ENCODE measurements at regions not wholly inside any gene's neighbourhood (a gene's known extent, or its start where the extent isn't known, plus 50 kb on each side); places are given as distances from the start of the nearest gene placed in this dataset.

GRCh38 chr7:81534996-81535395, 234.9 kb downstream of the HGF start (continued):
- TF ChIP-seq E2F1 (CRISPR knock-in tag; IDR thresholded peaks at IDR 0.05) (no peak), ETV6 (CRISPR knock-in tag; IDR thresholded peaks at IDR 0.05) (no peak), MLX (CRISPR knock-in tag; IDR thresholded peaks at IDR 0.05) (no peak), SMAD3 (CRISPR knock-in tag; IDR thresholded peaks at IDR 0.05; ENCODE audit: borderline replicate concordance) (no peak)

- no peak for DNase-seq (ENCODE audit: low spot score)
- ChIA-PET POLR2A (no interaction called here), CTCF (no interaction called here)
- TF ChIP-seq PREB (CRISPR knock-in tag; IDR thresholded peaks at IDR 0.05; ENCODE audit: borderline replicate concordance) (no peak), FOXP4 (CRISPR knock-in tag; IDR thresholded peaks at IDR 0.05) (no peak), OVOL2 (CRISPR knock-in tag; IDR thresholded peaks at IDR 0.05; ENCODE audit: borderline replicate concordance) (no peak)
- Mint-ChIP-seq H3K9me3 (0 out of 2 replicates have a peak, but pooled peaks cover 3% of the 10 kb centered on the region), H3K27ac (no peak overlapping the region), H3K4me1 (peaks cover 8% of the 10 kb centered on the region), H3K4me3 (no peak overlapping the region), H3K36me3 (no peaks in the 10 kb centered on the region), H3K27me3 (ENCODE audit: low read depth) (no peaks in the 10 kb centered on the region)
- no peak for ATAC-seq
These were observed 235.4 kb downstream of the HGF start for GRCh38 chr7:81534446-81534845.

GRCh38 chr7:81533931-81534330, 235.9 kb downstream of the HGF start:
- no peak for ATAC-seq
- Mint-ChIP-seq H3K9me3 (0 out of 2 replicates have a peak, but pooled peaks cover 3% of the 10 kb centered on the region), H3K4me3 (no peak overlapping the region), H3K27ac (no peak overlapping the region), H3K4me1 (peaks cover 8% of the 10 kb centered on the region), H3K27me3 (ENCODE audit: low read depth) (no peaks in the 10 kb centered on the region), H3K36me3 (no peaks in the 10 kb centered on the region)
- TF ChIP-seq NFATC4 (CRISPR knock-in tag; IDR thresholded peaks at IDR 0.05), result no peak
- TF ChIP-seq CREB1 (CRISPR knock-in tag; IDR thresholded peaks at IDR 0.05), result no peak
- no peak for TF ChIP-seq ZNF138 (CRISPR knock-in tag; conservative IDR thresholded peaks at IDR 0.05)
- no peak for TF ChIP-seq SMAD3 (CRISPR knock-in tag; IDR thresholded peaks at IDR 0.05; ENCODE audit: borderline replicate concordance)
- TF ChIP-seq SP1 (CRISPR knock-in tag; conservative IDR thresholded peaks at IDR 0.05), result no peak
- no peak for TF ChIP-seq RELA (CRISPR knock-in tag; IDR thresholded peaks at IDR 0.05; ENCODE audit: borderline replicate concordance)
- ChIA-PET CTCF (no interaction called here), POLR2A (no interaction called here)
- DNase-seq (ENCODE audit: low spot score), result no peak

- ChIA-PET CTCF (no interaction called here), POLR2A (no interaction called here)
- ATAC-seq (no peak), DNase-seq (ENCODE audit: low spot score) (no peak)
- Mint-ChIP-seq H3K27ac (no peak overlapping the region), H3K36me3 (no peaks in the 10 kb centered on the region), H3K4me3 (no peak overlapping the region), H3K9me3 (0 out of 2 replicates have a peak, but pooled peaks cover 3% of the 10 kb centered on the region), H3K27me3 (ENCODE audit: low read depth) (no peaks in the 10 kb centered on the region), H3K4me1 (peaks cover 8% of the 10 kb centered on the region)
- TF ChIP-seq ZNF671 (CRISPR knock-in tag; IDR thresholded peaks at IDR 0.05), result no peak
- no peak for TF ChIP-seq ERG (CRISPR knock-in tag; IDR thresholded peaks at IDR 0.05)
- no peak for TF ChIP-seq PRRX2 (CRISPR knock-in tag; IDR thresholded peaks at IDR 0.05)
- no peak for TF ChIP-seq ATF2 (CRISPR knock-in tag; IDR thresholded peaks at IDR 0.05; ENCODE audit: borderline replicate concordance, low read depth)
- TF ChIP-seq ZNF425 (CRISPR knock-in tag; conservative IDR thresholded peaks at IDR 0.05), result no peak
- no peak for TF ChIP-seq ZBTB43 (CRISPR knock-in tag; IDR thresholded peaks at IDR 0.05)
These were observed 236.4 kb downstream of the HGF start for GRCh38 chr7:81533426-81533825.
